NCI-H187 treated with DMSO at 0.1 percent for 48 hours (cell line): ENCODE measurements at regions not wholly inside any gene's neighbourhood (a gene's known extent, or its start where the extent isn't known, plus 50 kb on each side); places are given as distances from the start of the nearest gene placed in this dataset.
"Not testable (repeated sequence)": the region's sequence is repeated elsewhere in the genome, so short reads cannot be mapped to it uniquely, and the experiment has no call there.

Source experiments
- DNase-seq: peaks from one replicate; lab custom pipeline; 2025; lab: John Stamatoyannopoulos, UW

- not testable (repeated sequence) for DNase-seq
Measured at GRCh38 chr20:18876394-18876793, 62.8 kb downstream of the SCP2D1 start.

DNA sequence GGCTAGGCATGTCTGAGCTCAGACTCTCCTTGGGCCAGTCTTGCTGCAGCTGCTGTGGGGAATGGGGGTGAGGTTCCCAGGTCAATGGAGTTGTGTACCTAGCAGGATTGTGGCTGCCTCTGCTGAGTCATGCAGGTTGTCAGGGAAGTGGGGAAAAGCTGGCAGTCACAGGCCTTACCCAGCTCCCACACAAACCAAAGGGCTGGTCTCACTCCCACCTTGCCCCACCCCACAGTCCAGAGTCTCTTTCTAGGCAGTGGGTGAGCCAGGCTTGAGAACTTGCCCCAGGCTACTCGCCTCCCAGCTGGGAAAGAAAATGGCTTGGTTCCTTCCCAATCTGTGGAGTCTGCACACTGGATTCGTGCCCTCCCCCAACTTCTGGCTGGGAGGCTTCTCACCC, 65.7 kb downstream of the SCP2D1 start:
- DNase-seq = no peak

DNA sequence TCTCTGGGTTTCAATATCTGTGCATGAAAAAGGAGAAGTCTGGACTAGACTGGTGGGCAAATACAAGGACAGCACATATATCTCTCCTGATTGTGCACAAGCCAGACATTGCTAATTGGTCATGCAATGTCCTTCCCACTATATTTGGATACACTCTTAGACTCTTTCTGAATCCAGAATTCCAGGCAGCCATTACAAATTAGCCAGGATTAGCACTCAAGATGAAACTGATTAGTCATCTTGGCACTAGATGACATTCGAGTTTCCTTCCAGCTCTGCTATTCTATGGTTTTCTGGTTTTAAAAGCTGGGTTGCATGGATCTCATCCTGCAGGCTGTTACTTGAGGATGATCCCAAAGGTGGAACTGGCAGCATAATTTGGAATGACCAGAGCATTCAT, 73.2 kb downstream of the SCP2D1 start:
- DNase-seq = no peak

- no peak for DNase-seq
Measured at GRCh38 chr20:18901980-18902737, 88.6 kb downstream of the SCP2D1 start.

GRCh38 chr20:18904192-18904591, 90.6 kb downstream of the SCP2D1 start:
- no peak for DNase-seq

DNA sequence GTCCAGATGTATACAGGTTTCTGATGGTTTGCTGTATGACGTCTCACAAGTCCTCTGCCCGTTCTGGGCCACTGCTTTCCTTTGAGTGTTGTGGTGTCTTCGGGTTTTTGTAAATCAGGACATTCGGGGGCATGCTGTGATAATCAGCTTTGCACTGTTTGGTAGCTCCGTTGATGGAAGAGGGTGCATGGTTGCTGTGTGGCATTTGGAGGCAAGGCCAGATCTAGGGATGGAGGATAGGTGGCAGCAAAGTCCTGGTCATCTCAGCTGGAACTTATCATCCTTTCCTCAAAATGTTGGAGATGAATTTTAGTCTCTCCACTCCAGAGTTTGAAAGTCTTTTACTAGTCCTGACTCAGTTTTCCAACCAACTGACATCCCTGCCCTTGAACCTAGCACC, 91.0 kb downstream of the SCP2D1 start:
- no peak for DNase-seq

DNA sequence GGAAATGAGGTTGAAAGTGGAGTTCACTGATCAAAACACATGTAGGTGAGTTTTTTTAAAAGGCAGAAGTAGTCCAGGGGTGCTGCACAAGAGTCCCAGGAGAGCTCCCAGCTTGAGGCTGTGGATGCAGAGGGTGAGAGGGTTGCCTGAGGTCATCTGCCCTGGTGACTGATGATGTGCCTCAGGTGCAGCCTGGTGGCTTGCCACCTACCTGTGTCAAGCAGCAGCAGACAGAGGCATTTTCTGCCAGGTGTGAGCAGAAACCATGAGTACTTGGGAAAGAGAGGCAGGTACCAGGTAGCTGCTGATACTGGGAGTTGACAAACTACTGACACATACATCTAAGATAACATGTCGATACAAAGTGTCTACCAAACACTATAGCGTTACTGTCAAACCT, 92.5 kb downstream of the SCP2D1 start:
- DNase-seq = no peak

- DNase-seq = no peak
Measured at GRCh38 chr20:18907353-18907752, 93.8 kb downstream of the SCP2D1 start.

- DNase-seq = no peak
Measured at GRCh38 chr20:18908109-18908508, 94.5 kb downstream of the SCP2D1 start.

DNA sequence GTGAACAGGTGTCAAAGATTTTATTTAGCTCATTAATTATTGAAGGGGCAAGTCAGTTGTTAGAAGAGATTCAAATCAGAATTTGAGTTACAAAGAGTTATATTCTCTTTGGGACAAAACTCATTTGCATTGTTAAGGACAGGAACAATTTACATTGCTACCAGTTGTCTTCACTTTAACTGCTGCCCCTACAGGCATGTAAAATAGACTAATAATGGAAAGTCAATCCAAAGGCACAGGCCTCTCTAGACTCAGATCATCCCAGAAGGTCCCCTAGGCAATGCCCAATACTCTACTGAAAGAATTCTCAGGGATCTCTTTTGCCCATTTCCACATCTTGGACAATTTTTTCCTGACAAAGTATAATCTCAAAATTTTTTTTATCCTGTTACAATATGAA, 95.7 kb downstream of the SCP2D1 start:
- no peak for DNase-seq

DNA sequence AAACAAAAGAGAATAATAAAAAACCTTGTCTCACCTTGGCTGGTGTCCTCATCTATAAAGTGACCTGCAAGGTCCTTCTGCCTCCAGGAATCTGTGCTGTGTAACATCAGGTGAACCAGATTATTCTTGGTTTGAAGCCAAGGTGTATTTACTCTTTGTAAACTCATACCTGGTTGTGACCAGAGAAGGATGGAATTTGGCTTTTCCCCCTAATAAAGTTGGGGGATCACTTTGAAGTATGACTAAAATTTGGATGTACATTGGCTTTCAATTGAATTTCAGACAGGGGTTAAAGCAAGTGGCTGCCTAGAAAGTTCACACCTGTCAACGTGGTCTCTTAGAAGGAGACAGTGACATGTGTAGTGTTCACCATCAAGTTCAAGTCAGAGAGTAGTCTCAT, 100.1 kb downstream of the SCP2D1 start:
- no peak for DNase-seq

GRCh38 chr20:18914796-18915195, 101.2 kb downstream of the SCP2D1 start:
- DNase-seq = no peak

DNA sequence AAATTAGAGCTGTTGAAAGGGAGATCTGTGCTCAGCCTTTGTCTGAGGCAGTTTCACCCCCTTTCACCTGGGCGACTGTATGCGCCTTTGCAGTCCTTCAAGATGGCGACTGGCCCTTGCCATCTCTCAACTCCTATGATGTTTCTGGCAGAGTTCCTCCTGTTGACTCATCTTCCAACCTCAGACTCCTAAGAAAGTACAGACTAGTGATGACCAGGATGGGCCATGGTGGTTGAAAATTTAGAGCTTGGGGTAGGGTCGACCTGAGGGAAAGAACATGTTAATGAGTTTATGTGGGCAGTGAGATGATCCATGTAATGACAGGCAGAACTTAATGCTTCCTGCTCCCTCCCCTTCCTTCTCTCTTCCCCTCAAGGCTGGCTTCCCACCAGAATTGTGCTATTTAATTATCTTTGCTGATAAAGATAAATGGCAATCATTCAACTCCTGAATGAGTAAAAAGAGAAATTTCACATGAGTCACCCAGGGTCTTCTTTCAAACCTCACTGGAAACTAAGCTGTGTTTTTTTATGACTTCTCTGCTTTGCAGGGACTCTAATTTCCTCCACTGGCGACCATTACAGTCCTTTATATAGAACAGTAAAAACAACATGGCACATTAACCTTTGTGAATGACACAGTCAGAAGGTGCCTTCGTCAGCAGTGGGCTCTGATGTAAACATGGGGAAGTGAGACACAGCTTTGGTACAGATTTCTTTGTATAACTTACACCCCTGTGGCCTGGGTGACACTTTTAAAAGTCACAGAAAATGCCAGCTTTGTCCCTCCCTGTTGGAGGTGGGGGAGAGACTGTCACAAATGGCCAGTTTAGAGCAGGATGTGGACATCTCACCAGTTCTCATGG, 103.5 kb downstream of the SCP2D1 start:
- DNase-seq = no peak

GRCh38 chr20:18919996-18920395, 106.4 kb downstream of the SCP2D1 start:
- DNase-seq = no peak

DNA sequence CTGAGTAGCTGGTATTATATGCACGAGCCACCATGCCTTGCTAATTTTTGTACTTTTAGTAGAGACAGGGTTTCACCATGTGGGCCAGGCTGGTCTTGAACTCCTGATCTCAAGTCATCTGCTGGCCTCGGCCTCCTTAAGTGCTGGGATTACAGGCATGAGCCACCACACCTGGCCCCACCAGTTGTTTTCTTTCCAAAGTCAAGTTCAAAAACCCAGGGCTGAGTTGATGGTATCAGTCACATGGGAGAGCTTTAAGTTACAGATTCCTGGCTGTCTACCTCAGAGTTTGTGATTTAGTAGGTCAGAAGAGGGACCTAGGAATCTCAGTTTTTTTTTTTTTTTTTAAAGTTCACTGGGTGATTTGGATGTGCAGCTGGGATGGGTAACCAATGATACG, 107.7 kb downstream of the SCP2D1 start:
- no peak for DNase-seq

GRCh38 chr20:18922251-18922650, 108.7 kb downstream of the SCP2D1 start:
- DNase-seq = no peak

DNA sequence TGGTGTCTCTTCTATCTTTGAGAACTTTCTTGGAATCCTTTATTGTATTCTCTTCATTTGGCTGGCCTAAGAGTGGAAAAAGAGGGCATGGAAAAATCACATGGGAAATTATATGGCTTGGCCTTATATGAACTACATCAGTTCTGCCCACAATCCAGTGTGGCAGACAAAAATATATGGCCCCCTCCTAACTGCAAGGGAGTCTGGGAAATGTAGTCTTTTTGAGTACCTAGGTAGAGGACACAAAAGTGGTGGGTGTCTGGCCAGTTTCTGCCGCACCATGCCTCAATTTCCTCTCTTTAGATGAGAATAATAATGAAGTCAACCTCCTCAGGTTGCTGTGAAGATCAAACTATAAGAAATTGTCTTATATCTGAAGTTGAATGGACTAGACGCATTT, 109.3 kb downstream of the SCP2D1 start:
- DNase-seq = no peak

- DNase-seq = no peak
Measured at GRCh38 chr20:18926965-18927364, 113.4 kb downstream of the SCP2D1 start.

DNA sequence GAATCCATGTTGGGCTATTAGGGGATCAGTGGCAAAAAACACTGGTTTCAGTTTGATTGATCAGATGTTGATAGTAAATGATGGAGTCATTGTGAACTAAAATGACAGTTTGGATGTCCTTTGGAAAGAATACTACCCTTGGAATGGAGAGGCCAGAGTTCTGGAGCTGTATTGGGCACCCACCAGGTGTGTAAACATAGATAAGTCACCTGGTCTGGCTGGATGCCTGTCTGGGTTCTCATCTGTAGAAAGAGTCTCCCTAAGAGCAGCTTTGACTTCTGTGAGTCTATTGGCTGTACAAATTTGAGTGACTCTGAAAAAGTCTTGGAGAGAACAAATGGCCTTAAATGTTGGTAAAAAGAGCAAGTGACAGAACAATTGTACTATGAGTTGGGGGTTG, 115.0 kb downstream of the SCP2D1 start:
- no peak for DNase-seq

- no peak for DNase-seq
Measured at GRCh38 chr20:18929800-18930199, 116.2 kb downstream of the SCP2D1 start.

DNA sequence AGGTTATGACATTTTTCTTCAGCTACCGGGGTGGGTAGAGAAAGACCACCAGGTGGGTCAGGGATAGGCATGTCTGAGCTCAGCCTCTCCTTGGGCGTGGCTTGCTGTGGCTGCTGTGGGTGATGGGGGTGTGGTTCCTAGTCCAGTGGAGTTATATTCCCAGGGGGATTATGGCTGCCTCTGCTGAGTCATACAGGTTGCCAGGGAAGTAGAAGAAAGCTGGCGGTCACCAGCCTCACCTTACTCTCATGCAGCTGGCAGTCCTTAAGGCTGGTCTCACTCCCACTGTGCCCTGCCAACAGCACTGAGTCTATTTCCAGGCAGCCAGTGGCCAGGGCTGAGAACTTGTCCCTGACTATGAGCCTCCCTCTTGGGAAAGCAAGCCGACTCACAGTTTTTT, 130.0 kb downstream of the SCP2D1 start:
- DNase-seq = no peak

DNA sequence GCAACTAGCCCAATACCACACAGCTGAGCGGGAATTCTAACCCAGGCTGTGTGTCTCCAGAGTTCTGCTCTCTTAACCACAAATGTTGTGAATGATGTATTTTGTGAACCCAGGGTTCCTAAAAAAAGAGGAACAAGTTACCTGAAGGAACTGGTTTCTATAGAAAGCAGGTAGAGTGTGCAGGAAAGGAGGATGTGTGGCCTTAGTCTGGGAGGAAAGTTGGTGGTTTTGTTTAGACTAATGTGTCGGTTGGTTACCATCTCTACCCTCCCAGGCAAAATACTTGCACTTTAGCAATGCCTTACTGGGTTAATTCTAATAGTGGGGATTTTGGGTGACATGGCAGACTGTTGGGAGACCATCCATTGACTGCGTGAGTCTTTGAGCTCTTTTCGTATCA, 143.3 kb downstream of the SCP2D1 start:
- DNase-seq = no peak

- DNase-seq = no peak
Measured at GRCh38 chr20:18957328-18957727, 143.7 kb downstream of the SCP2D1 start.
